OCI-LY7 (cell line): ENCODE measurements at regions not wholly inside any gene's neighbourhood (a gene's known extent, or its start where the extent isn't known, plus 50 kb on each side); places are given as distances from the start of the nearest gene placed in this dataset.

Source experiments
- CTCF ChIP-seq: fragments of 200-600 bp; sonication (generic); conservative IDR thresholded peaks from 2 replicates; pipeline ENCODE4 v1.5.1; 2014; ENCODE audit warnings: mild to moderate bottlenecking, antibody characterized with exemption, low read length, moderate library complexity, mixed read lengths
- EZH2phosphoT487 ChIP-seq: fragments of 200-600 bp; sonication (generic); IDR thresholded peaks from 2 replicates; pipeline ENCODE4 v1.6.1; 2018; ENCODE audit warnings: low read depth, borderline replicate concordance, mild to moderate bottlenecking, mixed run types, antibody characterized with exemption, low read length, moderate library complexity, mixed read lengths

GRCh38 chr2:129004940-129005490, 686.3 kb upstream of the HS6ST1 start:
- TF ChIP-seq CTCF (no peak), EZH2phosphoT487 (no peak)
